Panc1 (cell line): ENCODE measurements at regions not wholly inside any gene's neighbourhood (a gene's known extent, or its start where the extent isn't known, plus 50 kb on each side); places are given as distances from the start of the nearest gene placed in this dataset.
A peak's percentile ranks its signal among the peaks of the same experiment; 100 is the strongest.

Source experiments
- ATAC-seq: fragments of 200-7000 bp; cut with Tn5 transposase; 2 replicates; pipeline ENCODE4 v1.9.1; 2020; ENCODE audit warnings: mild to moderate bottlenecking, moderate library complexity
- BruUV-seq: library from RNA; stranded (reverse); fragments of 400-500 nt; replicated peaks from 2 replicates; lab custom pipeline; 2021; lab: Mats Ljungman, UMichigan
- CTCF ChIA-PET: fragments of 300-600 bp; sonication (Branson Sonifier 250); formaldehyde crosslinking; loops from one replicate; lab custom pipeline; 2022; ENCODE audit warnings: antibody characterized with exemption; lab: Charles Lee
- POLR2A ChIA-PET: fragments of 300-600 bp; sonication (Branson Sonifier 250); formaldehyde crosslinking; loops from one replicate; lab custom pipeline; 2022; ENCODE audit warnings: antibody characterized with exemption; lab: Charles Lee
- DNase-seq: peaks from one replicate; pipeline ENCODE4 v3.0.0-alpha.2; 2010; ENCODE audit warnings: low read depth, low spot score
- H3K27ac ChIP-seq: 2 replicates; pipeline ENCODE4 v1.5.1; 2011; ENCODE audit warnings: mild to moderate bottlenecking, low read length, inconsistent platforms
- H3K27me3 ChIP-seq: fragments of 200-500 bp; sonication (Bioruptor generic); 2 replicates; pipeline ENCODE4 v1.6.0; 2014; ENCODE audit warnings: low read length, inconsistent platforms; ENCODE audit not compliant: control insufficient read depth, insufficient read depth
- H3K36me3 ChIP-seq: fragments of 200-500 bp; sonication (Bioruptor generic); 2 replicates; pipeline ENCODE4 v1.5.1; 2014; ENCODE audit warnings: inconsistent platforms, mild to moderate bottlenecking, low read length, moderate library complexity; ENCODE audit not compliant: control insufficient read depth, insufficient read depth
- H3K4me1 ChIP-seq: 2 replicates; pipeline ENCODE4 v1.5.1; 2011; ENCODE audit warnings: inconsistent platforms, mild to moderate bottlenecking, low read length, moderate library complexity; ENCODE audit not compliant: control insufficient read depth, insufficient read depth
- H3K4me3 ChIP-seq, 2 experiments: 2 replicates each; pipeline ENCODE4 v1.5.1; 2011 to 2012; ENCODE audit warnings: low read depth in 2 of 2, low read length in 2 of 2, mild to moderate bottlenecking in 2 of 2, inconsistent platforms in 1 of 2, moderate library complexity in 1 of 2
- H3K9me3 ChIP-seq: fragments of 200-500 bp; sonication (Bioruptor generic); 2 replicates; pipeline ENCODE4 v1.5.1; 2014; ENCODE audit warnings: low read depth, mild to moderate bottlenecking, inconsistent platforms, low read length, moderate library complexity; ENCODE audit not compliant: control insufficient read depth, insufficient read depth
- POLR2AphosphoS5 ChIP-seq: IDR thresholded peaks from 2 replicates; pipeline ENCODE4 v1.6.1; 2012; ENCODE audit warnings: mild to moderate bottlenecking, low read depth, low read length, moderate library complexity
- REST ChIP-seq, 2 experiments: IDR thresholded peaks; 2 replicates each; pipeline ENCODE4 v1.6.1; 2011 to 2012; ENCODE audit warnings: low read depth in 2 of 2, control low read depth in 1 of 2, low read length in 1 of 2, mild to moderate bottlenecking in 1 of 2, moderate library complexity in 1 of 2; ENCODE audit not compliant: insufficient read depth in 1 of 2
- SIN3A ChIP-seq: IDR thresholded peaks from 2 replicates; pipeline ENCODE4 v1.6.1; 2012; ENCODE audit warnings: low read depth, mild to moderate bottlenecking, low read length, moderate library complexity, borderline replicate concordance; ENCODE audit not compliant: insufficient read depth
- TCF7L2 ChIP-seq: IDR thresholded peaks from 2 replicates; pipeline ENCODE4 v1.6.1; 2011; ENCODE audit warnings: mild to moderate bottlenecking, low read depth, low read length, inconsistent platforms
- in situ Hi-C: cut with HindIII; loops from 2 replicates; pipeline ENCODE4 v1.10.0; 2016; ENCODE audit warnings: low sequenced_read_pairs, low pct_unique_long_range_greater_than_20kb
- intact Hi-C: fragments of 100-400 bp; cut with micrococcal nuclease; formaldehyde crosslinking; loops from one replicate; pipeline ENCODE4 v1.10.0; 2022; ENCODE audit not compliant: unreplicated experiment
- TF ChIP-seq, protein P1 (sequence below): fragments of 450-650 bp; IDR thresholded peaks from 2 replicates; pipeline ENCODE4 v1.5.1; 2017; ENCODE audit warnings: mild to moderate bottlenecking

DNA sequence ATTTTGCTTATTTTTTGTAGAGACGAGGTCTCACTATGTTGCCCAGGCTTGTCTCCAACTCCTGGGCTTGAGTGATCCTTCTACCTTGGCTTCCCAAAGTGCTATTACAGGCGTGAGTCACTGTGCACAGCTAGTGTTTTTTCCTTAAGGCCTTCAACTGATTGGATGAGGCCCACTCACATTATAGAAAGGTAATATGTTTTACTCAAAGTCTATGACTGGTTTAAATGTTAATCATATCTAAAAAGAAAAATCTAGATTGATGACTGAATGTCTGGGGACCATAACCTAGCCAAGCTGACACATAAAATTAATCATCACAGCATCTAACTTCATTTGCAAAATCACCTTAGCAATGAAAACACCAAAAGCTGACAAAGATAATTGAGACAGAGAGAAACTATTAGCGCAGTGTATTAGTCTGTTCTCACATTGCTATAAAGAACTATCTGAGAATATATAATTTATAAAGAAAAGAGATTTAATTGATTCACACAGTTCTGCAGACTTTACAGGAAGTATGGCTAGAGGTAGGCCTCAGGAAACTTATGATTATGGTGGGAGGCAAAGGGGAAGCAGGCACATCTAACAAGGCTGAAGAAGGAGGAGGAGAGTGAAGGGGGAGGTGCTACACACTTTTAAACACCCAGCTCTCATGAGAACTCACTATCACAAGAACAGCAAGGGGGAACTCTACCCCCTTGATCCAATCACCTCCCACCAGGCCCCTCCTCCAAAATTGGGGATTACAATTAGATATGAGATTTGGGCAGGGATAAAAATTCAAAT lies 66.8 kb upstream of the ARHGAP18 start:
- no peak for ATAC-seq
- in situ Hi-C loops: no loop called here
- no peak overlapping the region for H3K27ac ChIP-seq
- H3K4me1 ChIP-seq: no peaks in the 10 kb centered on the region
- no TSS peak for BruUV-seq
- TF ChIP-seq POLR2AphosphoS5: no peak
- no peak for TF ChIP-seq TCF7L2
- no peak for TF ChIP-seq SIN3A
- TF ChIP-seq, protein P1, sequence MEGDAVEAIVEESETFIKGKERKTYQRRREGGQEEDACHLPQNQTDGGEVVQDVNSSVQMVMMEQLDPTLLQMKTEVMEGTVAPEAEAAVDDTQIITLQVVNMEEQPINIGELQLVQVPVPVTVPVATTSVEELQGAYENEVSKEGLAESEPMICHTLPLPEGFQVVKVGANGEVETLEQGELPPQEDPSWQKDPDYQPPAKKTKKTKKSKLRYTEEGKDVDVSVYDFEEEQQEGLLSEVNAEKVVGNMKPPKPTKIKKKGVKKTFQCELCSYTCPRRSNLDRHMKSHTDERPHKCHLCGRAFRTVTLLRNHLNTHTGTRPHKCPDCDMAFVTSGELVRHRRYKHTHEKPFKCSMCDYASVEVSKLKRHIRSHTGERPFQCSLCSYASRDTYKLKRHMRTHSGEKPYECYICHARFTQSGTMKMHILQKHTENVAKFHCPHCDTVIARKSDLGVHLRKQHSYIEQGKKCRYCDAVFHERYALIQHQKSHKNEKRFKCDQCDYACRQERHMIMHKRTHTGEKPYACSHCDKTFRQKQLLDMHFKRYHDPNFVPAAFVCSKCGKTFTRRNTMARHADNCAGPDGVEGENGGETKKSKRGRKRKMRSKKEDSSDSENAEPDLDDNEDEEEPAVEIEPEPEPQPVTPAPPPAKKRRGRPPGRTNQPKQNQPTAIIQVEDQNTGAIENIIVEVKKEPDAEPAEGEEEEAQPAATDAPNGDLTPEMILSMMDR: no peak
- TF ChIP-seq REST (IDR thresholded peaks at IDR 0.05; ENCODE audit: insufficient read depth in 1 of 2, low read depth in 2 of 2, low read length in 1 of 2): no peak
- intact Hi-C loops: no loop called here
- no peak overlapping the region for H3K4me3 ChIP-seq
- H3K9me3 ChIP-seq: 0 out of 2 replicates have a peak, but pooled peaks cover 3% of the 10 kb centered on the region
- ChIA-PET POLR2A (no interaction called here), CTCF (no interaction called here)
- no peak for DNase-seq
- H3K36me3 ChIP-seq: no peaks in the 10 kb centered on the region
- H3K27me3 ChIP-seq: no peaks in the 10 kb centered on the region

- ATAC-seq (peak; percentile 66), DNase-seq (peak; percentile 46)
- intact Hi-C loops (no loop called here), in situ Hi-C loops (no loop called here)
- TF ChIP-seq, protein P1: peak; percentile 90
- no peak for TF ChIP-seq SIN3A
- Histone ChIP-seq H3K4me3 (no peak overlapping the region), H3K36me3 (no peaks in the 10 kb centered on the region), H3K27me3 (no peaks in the 10 kb centered on the region), H3K4me1 (no peaks in the 10 kb centered on the region), H3K9me3 (0 out of 2 replicates have a peak, but pooled peaks cover 3% of the 10 kb centered on the region), H3K27ac (no peak overlapping the region)
- POLR2A ChIA-PET: no interaction called here
- CTCF ChIA-PET: interaction anchor here (0.6 kb wide), 1 partner anchor 636 kb away, joined by 3 read pairs; no protein-coding TSS in a partner anchor
- BruUV-seq: no TSS peak
Measured at GRCh38 chr6:129774697-129775447, 64.9 kb upstream of the ARHGAP18 start.
